Prostate gland (tissue), 2 donors: ENCODE measurements at regions not wholly inside any gene's neighbourhood (a gene's known extent, or its start where the extent isn't known, plus 50 kb on each side); places are given as distances from the start of the nearest gene placed in this dataset.

Source experiments
- DNase-seq: peaks from one replicate; pipeline ENCODE4 v3.0.0-alpha.2; 2019; ENCODE audit warnings: low spot score
- H3K27ac ChIP-seq, 2 donors: fragments of 200-600 bp; sonication (generic); 2 replicates each; pipeline ENCODE4 v1.5.1; 2017 to 2019
- H3K27me3 ChIP-seq: fragments of 200-600 bp; sonication (generic); replicated peaks from 2 replicates; pipeline ENCODE4 v1.5.1; 2019; ENCODE audit not compliant: insufficient read depth
- H3K36me3 ChIP-seq, 2 donors: fragments of 200-600 bp; sonication (generic); 1 replicate in 1 of 2; 2 replicates in 1 of 2; pipeline versions ENCODE4 v1.5.1 to v1.8.1; 2017 to 2019
- H3K4me1 ChIP-seq: fragments of 200-600 bp; sonication (generic); replicated peaks from 2 replicates; pipeline ENCODE4 v1.5.1; 2019
- H3K4me3 ChIP-seq, 2 donors: fragments of 200-600 bp; sonication (generic); 2 replicates each; pipeline ENCODE4 v1.5.1; 2017 to 2019
- H3K9me3 ChIP-seq: fragments of 200-600 bp; sonication (generic); 2 replicates; pipeline ENCODE4 v1.5.1; 2017
- POLR2A ChIP-seq: fragments of 450-650 bp; IDR thresholded peaks from one replicate; pipeline ENCODE4 v1.6.1; 2016; ENCODE audit warnings: antibody characterized with exemption, mild to moderate bottlenecking
- POLR2AphosphoS5 ChIP-seq: sonication (generic); formaldehyde crosslinking; IDR thresholded peaks from one replicate; pipeline ENCODE4 v1.6.1; 2017; ENCODE audit warnings: antibody characterized with exemption
- WGBS: methylation state at CpG from one replicate; pipeline ENCODE4 v1.1.5; 2018; 5-methylcytosine and 5-hydroxymethylcytosine counted together
- intact Hi-C: fragments of 100-400 bp; cut with DNase I; formaldehyde crosslinking; loops from one replicate; pipeline ENCODE4 v1.14.2; 2022
- TF ChIP-seq, protein P1 (sequence below), 4 experiments: fragments of 200-600 bp in 2 of 4; fragments of 450-650 bp in 2 of 4; sonication (generic) in 2 of 4; IDR thresholded peaks; 1 replicate in 3 of 4; 2 replicates in 1 of 4; pipeline ENCODE4 v1.5.1; 2016 to 2019; ENCODE audit warnings: antibody characterized with exemption in 4 of 4, mild to moderate bottlenecking in 2 of 4, moderate library complexity in 2 of 4

DNA sequence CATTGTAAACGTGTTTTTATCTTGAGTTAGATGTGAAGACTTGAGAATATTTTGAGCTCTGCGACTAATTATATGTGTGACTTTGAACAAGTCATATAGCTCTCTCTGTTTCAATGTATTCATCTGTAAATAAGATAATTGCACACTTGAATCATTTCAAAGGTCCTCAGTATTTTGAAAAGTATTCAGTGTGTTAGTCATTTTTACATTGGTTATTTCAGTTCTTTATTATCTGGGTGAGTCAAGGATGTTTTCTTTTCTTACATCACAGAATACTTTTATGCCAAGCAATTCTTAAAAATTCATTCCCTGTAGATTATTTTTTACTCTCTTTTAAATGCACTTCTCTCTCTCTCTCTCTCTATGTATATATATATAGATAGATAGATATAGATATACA lies 1098.0 kb upstream of the ZEB2 start:
- 77% methylated on average over 2 of the region's 2 CpGs for WGBS
- Histone ChIP-seq H3K4me1 (no peaks in the 10 kb centered on the region), H3K9me3 (no peaks in the 10 kb centered on the region), H3K4me3 (no peak overlapping the region), H3K36me3 (no peaks in the 10 kb centered on the region), H3K27me3 (no peaks in the 10 kb centered on the region), H3K27ac (no peak overlapping the region)
- TF ChIP-seq, protein P1, sequence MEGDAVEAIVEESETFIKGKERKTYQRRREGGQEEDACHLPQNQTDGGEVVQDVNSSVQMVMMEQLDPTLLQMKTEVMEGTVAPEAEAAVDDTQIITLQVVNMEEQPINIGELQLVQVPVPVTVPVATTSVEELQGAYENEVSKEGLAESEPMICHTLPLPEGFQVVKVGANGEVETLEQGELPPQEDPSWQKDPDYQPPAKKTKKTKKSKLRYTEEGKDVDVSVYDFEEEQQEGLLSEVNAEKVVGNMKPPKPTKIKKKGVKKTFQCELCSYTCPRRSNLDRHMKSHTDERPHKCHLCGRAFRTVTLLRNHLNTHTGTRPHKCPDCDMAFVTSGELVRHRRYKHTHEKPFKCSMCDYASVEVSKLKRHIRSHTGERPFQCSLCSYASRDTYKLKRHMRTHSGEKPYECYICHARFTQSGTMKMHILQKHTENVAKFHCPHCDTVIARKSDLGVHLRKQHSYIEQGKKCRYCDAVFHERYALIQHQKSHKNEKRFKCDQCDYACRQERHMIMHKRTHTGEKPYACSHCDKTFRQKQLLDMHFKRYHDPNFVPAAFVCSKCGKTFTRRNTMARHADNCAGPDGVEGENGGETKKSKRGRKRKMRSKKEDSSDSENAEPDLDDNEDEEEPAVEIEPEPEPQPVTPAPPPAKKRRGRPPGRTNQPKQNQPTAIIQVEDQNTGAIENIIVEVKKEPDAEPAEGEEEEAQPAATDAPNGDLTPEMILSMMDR (IDR thresholded peaks at IDR 0.05) = no peak
- TF ChIP-seq POLR2AphosphoS5 (no peak), POLR2A (no peak)
- intact Hi-C loops = no loop called here
- no peak for DNase-seq

GRCh38 chr2:145617420-145617819 lies 1097.5 kb upstream of the ZEB2 start:
- no peak for TF ChIP-seq POLR2AphosphoS5
- TF ChIP-seq, protein P1 (IDR thresholded peaks at IDR 0.05) = no peak
- no peak for TF ChIP-seq POLR2A
- 76% methylated on average over 1 of the region's 1 CpG for WGBS
- intact Hi-C loops = no loop called here

DNA sequence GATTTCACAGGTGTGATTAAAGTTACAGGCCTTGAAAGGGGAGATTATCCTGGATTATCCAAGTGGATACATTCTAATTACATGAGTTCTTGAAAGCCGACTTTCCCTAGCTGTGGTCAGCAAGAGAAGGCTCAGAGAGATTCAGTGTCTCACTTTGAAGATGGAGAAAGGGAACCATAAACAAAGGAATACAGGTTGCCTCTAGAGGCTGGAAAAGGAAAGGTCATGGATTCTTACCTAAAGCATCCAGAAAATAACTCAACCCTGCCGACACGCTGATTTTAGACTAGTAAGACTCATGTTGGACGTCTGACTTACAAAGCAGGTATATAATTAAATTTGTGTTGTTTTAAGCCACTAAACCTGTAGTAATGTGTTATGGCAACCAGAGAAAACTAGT lies 1095.7 kb upstream of the ZEB2 start:
- Histone ChIP-seq H3K27ac (no peak overlapping the region), H3K36me3 (no peaks in the 10 kb centered on the region), H3K4me1 (no peaks in the 10 kb centered on the region), H3K9me3 (no peaks in the 10 kb centered on the region), H3K27me3 (no peaks in the 10 kb centered on the region), H3K4me3 (no peak overlapping the region)
- intact Hi-C loops = no loop called here
- no peak for TF ChIP-seq POLR2A
- no peak for TF ChIP-seq POLR2AphosphoS5
- WGBS = 90% methylated on average over 4 of the region's 4 CpGs
- no peak for DNase-seq

More at GRCh38 chr2:145617420-145617819, 1097.5 kb upstream of the ZEB2 start:
- Histone ChIP-seq H3K9me3 (no peaks in the 10 kb centered on the region), H3K27me3 (no peaks in the 10 kb centered on the region), H3K36me3 (no peaks in the 10 kb centered on the region), H3K4me3 (no peak overlapping the region), H3K4me1 (no peaks in the 10 kb centered on the region), H3K27ac (no peak overlapping the region)
- no peak for DNase-seq

DNA sequence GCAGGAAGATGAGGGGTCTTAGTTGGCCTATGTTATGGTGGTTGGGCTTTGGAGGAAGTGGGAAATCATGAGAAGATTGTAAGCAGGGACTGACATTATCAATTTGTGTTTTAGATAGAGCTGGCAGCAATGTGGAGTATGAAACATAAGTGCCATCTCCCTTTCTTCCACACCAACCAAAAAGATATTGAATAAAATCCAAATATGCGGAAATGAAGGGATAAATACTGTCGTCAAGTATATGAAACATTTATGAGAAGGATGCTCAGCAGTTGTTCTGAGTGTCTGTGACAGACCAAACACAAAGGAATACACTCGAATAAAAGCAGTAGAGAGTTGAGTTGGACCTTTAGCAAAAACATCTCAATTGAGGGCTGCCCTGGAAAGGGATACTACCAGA lies 1090.0 kb upstream of the ZEB2 start:
- no peak for DNase-seq
- Histone ChIP-seq H3K4me3 (no peak overlapping the region), H3K27me3 (no peaks in the 10 kb centered on the region), H3K36me3 (no peaks in the 10 kb centered on the region), H3K4me1 (no peaks in the 10 kb centered on the region), H3K27ac (no peak overlapping the region), H3K9me3 (no peaks in the 10 kb centered on the region)
- WGBS = 89% methylated on average over 3 of the region's 3 CpGs
- intact Hi-C loops = no loop called here
- no peak for TF ChIP-seq POLR2AphosphoS5
- TF ChIP-seq, protein P1 (IDR thresholded peaks at IDR 0.05) = no peak
- no peak for TF ChIP-seq POLR2A

DNA sequence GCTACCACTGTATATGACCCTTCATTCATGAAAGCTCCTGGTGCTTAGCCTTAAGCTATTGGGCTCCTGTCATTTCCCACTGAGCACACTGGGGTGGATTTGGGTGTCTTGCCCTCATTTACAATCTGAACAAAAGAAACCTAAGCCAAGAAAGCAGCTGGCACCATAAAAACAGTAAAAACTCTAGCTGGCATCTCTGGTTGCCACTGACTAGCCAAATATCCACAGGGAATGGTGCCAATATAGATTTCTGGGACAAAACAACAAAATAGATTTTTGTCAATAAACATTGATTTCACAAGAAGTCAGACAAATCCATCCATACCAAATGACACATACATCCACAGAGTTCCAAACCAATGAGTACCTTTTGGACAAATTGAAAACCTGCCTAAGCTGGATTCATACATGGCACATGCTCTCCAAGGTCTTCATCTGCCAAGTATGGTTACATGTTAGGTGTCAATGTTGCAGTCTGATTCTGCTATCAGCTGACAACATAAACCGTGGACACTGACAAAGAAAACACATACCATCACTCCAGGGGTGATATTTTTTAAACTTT lies 1081.5 kb upstream of the ZEB2 start:
- intact Hi-C loops = no loop called here
- no peak overlapping the region for H3K4me3 ChIP-seq

More for the DNA sequence above, 1081.5 kb upstream of the ZEB2 start:
- no peak for DNase-seq
- no peak overlapping the region for H3K27ac ChIP-seq
- WGBS = 47% methylated on average over 1 of the region's 1 CpG
- TF ChIP-seq POLR2AphosphoS5 (no peak), POLR2A (no peak)
- TF ChIP-seq, protein P1 (IDR thresholded peaks at IDR 0.05) = no peak
- no peaks in the 10 kb centered on the region for H3K27me3 ChIP-seq
- H3K4me1 ChIP-seq = no peaks in the 10 kb centered on the region
- H3K36me3 ChIP-seq = no peaks in the 10 kb centered on the region
- H3K9me3 ChIP-seq = no peaks in the 10 kb centered on the region
